Activated T-cell treated with anti-CD3 and anti-CD28 coated beads for 24 hours (primary cell): ENCODE measurements at regions not wholly inside any gene's neighbourhood (a gene's known extent, or its start where the extent isn't known, plus 50 kb on each side); places are given as distances from the start of the nearest gene placed in this dataset.
"Not testable (repeated sequence)": the region's sequence is repeated elsewhere in the genome, so short reads cannot be mapped to it uniquely, and the experiment has no call there.

Experiments
- DNase-seq: peaks from one replicate; pipeline ENCODE4 v3.0.0-alpha.2; 2020; ENCODE audit warnings: low read depth

DNA sequence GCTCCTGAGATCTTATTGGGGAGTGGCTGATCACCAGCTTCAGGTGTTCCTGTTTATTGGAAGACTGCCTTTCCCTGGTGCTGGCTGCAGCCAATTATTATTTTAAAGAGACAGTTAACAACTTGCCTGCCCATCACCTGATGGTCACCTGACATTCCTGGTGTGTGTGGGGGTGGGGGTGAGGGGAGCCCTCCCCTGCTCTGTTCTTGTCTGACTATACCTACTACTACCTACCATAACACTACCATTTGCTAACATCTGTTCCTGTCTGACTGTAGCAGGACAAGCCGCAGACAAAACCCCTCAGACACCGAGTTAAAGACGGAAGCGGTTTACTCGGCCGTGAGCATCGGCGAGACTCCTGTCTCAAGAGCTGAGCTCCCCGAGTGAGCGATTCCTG lies 54.9 kb upstream of the NBPF3 start:
- DNase-seq, result no peak

DNA sequence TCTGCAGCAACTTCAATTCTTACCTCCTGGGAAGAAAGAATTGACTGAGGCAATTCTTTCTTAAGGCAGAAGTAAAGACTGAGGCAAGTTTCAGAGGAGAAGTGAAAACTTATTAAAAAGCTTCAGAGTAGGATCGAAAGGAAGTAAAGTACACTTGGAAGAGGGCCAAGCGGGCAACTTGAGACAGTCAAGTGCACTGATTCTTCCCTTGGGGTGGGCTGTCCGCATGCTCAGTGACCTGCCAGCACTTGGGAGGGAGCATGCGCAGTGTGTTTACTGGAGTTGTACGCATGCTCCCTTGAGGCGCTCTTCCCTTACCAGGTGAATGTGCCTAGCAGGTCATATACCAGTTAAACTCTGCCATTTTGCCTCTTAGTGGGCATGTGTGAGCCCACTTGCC lies 55.3 kb upstream of the NBPF3 start:
- no peak for DNase-seq

DNA sequence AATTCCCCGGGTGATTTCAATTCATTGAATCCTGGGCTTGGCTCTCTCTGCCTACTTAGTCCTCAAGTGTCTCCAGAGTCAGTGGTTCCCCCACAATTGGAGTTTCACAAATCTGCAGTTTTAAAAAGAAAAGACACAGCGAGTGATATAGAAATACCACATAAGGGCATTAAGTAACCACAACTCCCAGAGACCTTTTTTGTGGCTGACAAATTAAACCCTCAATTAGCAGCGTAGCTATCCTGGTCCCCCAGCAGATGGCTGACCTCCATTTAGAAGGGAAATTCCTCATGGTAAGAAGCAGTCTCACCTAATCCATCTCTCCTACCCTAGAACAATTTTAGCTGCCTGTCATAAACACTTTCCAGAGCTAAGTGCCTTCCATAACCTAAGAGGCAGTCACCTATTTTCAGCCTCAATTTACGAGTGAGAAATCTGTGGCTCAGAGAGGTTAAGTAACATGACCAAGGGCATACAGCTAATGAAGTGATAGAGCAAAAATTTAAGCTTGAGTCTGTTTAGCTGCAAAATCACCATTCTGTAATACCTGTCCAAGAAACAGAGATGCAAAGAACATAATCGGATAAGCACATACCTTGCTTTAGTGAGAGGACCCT lies 56.0 kb upstream of the NBPF3 start:
- no peak for DNase-seq

DNA sequence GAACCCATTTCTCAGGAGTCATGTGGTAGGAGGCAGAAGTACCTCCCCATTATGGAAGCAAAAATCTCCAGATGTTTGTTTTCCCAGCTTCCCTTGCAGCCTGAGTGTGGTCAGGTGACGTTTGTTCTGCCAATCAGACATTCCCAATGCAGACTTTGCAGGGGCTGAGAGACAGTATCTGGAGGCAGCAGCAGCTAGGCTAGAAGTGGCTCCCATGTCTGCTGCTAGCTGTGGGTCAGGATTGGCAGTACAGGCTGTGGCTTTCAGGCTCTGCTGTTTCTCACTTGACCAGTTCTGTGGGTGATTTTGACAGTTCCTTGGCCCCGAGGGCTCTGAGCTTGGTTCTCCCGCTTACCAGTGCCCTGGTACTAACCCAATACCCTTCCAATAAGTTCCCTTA lies 58.6 kb upstream of the NBPF3 start:
- DNase-seq, result no peak

DNA sequence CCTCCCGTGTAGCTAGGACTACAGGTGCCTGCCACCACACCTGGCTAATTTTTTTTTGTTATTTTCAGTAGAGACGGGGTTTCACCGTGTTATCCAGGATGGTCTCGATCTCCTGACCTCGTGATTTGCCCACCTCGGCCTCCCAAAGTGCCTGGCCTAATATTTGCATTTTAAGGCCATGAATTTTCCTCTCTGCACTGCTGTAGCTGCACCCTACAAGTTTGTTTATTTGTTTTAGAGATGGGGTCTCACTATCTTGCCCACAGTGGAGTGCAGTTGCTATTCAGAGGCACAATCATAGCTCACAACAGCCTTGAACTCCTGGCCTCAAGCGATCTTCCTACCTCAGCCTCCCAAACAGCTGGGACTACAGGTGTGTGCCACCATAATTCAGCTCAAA lies 59.8 kb upstream of the NBPF3 start:
- DNase-seq, result not testable (repeated sequence)

DNA sequence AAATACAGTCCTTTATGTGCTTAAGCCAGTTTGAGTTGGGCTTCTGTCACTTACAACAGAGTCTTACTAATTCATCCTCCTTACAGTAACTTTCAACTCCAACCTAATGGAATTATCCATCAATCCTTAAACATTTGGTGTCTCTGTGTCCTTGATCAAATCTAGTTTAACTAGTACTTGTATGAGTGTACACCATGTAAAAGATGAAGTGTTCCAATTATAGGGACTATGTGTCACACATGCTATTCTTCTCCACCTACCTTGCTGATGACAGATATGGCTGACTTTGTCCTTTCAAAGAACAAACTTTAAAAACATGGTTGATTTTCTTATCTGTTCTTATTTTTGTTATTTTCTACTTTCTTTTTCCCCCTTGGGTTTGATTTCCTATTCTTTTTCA lies 60.4 kb upstream of the NBPF3 start:
- no peak for DNase-seq

DNA sequence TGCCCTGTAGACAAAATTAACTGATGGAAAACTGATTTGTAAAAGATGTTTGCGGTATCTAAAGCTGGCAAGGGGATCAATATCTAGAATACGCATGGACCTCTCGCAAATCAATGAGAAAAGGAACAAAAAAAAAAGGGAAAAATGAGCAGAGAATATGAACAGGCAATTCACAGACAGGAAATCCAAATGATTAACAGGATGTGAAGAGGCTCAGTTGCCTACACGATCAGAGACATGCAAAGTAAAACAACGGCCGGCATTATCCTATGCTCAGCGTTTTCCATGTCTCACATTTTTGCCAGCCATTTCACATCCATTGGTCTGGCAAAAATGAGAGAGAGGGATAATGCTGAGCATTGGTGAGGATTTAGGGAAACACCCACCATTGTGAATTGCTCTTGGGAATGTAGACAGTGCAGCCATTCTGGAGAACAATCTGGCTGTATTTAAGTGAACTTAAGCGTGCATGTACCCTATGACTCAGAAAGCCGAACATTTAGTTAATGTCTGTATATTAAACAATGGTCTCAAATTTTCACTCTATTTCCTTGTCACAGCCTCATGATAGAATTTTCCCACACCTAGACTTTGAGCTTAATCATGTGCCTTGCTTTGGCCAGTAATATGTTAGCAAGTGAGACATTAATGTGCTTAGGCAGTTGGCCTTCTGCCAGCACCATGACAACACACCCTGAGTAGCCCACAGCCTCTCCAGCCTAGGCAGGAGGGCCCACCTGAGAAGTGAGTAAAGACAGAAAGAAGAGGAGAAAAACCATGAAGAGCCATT lies 61.0 kb upstream of the NBPF3 start:
- DNase-seq, result no peak

DNA sequence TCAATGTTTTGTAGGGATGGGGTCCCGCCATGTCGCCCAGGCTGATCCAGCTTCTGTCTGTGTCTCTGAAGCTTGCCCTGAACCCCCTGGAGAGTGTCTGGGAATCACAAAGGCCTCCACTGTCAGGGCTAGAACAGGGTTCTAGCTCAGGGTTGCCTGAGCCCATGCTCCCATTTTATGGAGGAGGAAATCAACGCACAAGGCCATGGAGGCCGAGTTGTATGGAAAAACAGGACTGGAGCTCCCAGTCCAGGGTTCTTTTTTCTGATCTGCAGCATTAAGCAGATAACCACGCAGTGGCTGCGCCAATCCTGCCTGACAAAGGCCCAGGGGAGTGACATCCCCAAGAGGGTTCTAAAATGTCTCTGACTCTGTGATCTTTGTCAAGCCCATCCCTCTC lies 67.6 kb upstream of the NBPF3 start:
- no peak for DNase-seq

DNA sequence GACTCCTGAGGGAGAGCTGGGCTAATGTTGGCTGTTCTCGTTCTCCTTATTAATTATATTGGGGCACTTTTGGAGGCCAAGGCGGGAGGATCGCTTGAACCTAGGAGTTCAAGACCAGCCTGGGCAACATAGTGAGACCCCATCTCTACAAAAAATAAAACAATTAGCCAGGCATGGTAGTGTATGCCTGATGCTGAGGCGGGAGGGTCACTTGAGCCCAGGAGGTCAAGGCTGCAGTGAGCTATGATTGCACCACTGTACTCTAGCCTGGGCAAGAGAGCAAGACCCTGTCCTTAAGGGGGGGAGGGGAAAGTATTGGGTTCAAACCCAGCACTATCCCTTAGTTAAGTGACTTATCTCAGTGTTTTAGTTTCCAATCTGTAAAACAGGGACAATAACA lies 70.0 kb upstream of the NBPF3 start:
- DNase-seq, result no peak

DNA sequence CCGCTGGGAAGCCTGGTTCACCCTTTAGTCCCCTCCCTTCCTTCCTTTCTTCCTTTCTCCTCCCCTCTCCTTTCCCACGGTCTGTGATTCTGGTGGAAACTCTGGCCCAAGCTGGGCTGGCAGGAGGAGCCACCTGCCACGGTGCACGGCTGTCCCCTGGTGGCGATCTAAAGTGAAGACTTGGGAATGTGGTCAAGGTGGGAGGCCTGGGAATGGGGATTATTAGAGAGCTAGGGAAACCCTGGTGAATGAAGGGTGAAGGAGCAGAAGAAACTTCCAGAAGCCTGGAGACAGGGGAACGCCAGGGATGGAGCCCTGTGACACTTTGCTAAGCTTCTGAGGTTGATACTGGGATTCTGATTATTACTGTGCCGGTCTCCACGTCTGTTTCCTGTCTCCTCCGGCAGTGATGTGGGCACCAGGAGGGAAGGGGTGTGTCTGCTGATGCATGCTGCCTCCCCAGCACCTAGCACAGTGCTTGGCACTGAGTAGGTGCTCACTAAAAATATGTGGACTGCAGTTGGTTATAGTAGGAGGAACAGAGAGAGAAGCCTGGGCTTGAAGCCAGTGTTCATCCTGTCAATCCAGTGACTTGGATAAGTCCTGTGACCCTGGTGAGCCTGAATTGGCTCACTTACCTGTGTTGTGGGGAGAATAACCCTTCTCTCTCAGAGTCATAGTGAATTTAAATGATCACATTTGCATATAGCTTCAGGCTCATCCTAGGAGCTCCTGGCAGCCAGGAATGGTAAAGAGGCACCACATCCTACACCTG lies 71.2 kb upstream of the NBPF3 start:
- peak; percentile 42 for DNase-seq

DNA sequence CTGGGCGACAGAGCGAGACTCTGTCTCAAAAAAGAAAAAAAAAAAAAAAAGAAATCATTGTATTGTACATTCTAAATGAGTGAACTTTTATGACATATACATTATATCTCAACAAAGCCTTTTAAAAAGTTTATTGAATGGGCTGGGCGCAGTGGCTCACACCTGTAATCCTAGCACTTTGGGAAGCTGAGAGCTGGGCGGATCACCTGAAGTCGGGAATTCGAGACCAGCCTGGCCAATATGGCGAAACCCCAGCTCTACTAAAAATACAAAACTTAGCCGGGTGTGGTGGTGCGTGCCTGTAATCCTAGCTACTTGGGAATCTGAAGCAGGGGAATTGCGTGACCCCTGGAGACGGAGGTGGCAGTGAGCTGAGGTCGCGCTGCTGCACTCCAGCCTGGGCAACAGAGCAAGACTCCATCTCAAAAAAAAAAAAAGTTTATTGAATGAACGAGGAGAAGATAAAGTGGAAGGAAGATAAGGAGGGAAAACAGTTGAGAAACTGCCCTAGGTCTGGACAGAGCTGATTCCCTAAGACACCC lies 71.9 kb upstream of the NBPF3 start:
- DNase-seq, result not testable (repeated sequence)

DNA sequence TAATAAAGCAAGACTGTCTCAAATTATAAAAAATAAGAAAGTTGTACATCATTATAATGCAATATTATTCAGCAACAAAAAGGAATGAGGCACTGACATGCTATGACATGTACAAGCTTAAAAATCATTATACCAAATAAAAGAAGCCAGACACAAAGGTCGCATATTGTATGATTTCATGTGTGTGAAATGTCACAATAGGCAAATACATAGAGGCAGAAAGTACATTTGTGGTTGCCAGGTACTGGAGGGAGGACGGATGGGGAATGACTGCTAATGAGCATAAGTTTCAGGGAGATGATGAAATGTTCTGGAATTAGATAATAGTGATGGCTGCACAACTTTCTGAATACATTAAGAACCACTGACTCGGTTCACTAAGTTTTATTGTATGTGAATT lies 73.6 kb upstream of the NBPF3 start:
- no peak for DNase-seq

DNA sequence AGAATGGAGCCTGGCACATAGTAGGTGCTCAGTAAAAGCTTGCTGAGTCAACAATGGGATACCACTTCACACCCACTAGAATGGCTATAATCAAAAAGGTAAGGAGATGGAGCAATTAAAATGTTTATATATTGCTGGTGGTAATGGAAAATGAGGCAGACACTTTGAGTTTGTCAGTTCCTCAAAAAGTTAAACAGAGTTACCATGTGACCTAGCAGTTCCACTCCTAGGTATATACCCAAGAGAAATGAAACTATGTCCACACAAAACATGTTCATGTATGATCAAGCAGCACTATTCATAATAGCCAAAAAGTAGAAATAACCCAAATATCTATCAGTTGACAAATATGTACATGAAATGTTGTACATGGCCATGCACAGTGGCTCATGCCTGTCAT lies 74.8 kb upstream of the ECE1 start:
- no peak for DNase-seq

DNA sequence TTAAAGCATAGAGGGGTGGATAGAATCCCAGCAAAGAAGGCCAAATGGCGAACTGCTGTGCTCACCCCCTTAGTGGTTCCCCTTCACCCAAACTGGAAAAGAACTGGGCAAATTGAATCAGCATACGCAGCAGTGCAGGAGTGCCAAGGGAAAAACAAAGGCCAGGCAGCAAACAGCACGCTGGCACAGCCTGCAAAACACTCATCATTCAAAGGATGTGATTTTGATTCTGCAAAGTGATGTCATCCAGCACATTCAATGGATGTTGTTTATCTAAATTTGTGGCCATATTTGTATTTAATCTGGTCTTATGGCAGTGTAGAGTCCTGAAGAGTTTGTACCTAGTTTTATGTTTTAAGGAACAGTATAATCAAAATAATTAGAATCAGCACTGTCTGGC lies 71.8 kb upstream of the ECE1 start:
- DNase-seq, result no peak

DNA sequence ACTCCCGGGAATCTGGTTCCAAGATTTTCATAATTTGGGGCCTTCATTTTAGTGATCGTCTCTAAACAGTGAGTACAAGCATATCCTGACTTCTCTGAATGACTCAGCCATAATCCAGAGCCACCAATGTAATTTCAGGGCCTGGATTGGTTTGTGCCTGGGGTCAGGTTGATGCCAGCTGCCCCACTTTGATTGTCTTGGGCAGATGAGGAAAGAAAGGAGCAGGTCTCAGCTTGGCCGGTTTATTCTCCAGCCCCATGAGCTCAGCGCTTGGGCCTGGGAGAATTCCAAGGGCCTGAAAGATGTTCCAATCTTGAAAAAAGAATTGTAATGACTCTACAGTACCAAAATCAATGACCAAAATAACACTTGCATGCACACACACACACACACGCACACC lies 71.2 kb upstream of the ECE1 start:
- no peak for DNase-seq

DNA sequence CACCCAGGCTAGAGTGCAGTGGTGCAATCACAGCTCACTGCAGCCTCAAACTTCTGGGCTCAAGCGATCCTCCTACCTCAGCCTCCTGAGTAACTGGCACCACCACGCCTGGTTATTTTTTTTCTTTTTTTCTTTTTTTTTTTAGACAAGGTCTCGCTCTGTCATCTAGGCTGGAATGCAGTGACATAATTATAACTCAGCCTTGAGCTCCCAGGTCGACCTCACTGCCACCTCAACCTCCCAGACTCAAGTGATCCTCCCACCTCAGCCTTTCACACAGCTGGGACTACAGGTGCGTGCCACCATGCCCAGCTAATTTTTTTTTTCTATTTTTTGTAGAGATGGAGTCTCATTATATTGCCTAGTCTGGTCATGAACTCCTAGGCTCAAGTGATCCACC lies 66.9 kb upstream of the ECE1 start:
- no peak for DNase-seq

DNA sequence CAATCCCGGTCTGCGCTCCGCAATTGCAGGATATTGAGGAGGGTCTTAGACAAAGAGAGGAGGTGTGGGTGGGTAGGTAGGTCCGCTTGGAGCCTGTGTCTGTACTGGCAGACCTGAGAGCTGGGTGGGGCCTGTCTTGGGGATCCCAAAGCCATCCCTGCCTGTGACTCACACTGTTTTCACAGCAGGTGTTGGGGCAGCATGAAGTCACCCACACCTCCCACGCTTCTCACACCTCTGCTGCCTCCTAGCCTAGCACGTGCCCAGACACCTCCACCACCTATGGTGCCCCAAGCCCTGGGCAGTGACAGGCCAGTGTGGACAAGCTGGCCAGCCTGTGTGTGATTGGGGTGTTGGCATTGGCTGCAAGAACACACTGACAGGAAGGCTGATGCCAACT lies 65.7 kb upstream of the ECE1 start:
- no peak for DNase-seq

DNA sequence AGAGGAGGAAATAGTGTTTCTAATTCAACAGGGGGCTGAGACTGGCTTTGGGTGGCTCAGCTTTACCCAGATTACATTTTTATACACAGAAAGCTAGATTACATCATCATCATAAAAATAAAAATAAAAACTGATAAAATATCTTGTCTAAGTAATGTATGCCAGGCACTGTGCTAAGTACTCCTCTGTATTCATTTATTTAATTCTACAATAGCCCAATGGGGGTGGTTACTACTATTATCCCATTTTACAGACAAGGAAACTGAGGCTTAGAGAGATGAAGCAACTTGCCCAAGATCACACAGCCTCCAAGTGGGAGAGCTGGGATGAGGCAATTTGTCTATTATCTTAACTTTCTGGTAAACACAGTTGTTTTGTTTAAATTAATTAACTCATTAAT lies 62.3 kb upstream of the ECE1 start:
- no peak for DNase-seq

DNA sequence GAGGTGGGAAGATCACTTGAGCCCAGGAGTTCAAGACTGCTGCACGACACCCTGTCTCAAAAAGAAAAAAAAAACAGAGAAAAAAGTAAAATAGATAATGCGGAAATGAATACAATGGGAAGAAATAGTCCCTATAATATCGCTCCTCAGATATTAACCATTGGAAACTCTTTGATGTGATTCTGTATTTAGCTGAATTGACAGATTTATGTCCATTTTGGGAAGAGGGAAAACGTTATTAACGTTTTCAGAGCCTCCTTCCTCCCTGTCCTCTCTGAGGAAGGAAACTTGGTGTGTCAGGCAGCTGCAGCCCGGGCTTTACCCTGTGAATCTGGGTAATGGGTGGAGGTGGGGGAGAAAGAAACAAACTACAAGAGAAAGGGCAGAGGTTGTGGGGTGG lies 61.6 kb upstream of the ECE1 start:
- no peak for DNase-seq

DNA sequence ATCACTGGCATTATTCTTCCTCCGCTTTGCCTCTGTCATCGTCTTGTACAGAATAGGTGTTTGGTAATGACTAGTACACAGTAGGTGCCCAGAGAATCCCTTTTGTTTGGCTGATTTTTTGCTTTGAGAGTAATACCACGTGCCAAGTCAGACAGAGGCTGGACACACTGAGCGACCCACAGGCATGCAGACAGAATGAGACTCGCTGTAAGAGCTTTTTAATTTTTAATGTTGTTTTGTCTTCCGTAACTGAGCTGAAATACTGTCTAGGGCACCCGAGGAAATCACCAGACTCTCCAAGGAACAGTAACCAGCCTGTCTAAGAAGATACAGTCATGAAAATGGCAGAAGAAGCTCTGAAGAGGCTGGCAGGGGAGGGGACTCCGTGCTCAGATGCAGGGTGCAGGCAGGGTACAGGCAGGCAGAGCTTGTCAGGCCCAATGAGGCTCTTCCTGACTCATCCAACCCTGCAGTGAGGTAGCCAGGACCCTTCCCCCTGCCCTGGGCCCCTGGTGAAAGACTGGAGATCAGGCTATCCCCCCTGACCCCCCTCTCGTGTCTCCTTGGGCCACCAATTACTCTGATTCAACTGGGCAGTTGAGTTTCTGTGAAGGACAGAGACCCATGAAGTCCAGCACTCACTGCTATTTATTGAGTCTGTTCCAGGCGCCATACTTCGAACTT lies 60.1 kb upstream of the ECE1 start:
- no peak for DNase-seq

DNA sequence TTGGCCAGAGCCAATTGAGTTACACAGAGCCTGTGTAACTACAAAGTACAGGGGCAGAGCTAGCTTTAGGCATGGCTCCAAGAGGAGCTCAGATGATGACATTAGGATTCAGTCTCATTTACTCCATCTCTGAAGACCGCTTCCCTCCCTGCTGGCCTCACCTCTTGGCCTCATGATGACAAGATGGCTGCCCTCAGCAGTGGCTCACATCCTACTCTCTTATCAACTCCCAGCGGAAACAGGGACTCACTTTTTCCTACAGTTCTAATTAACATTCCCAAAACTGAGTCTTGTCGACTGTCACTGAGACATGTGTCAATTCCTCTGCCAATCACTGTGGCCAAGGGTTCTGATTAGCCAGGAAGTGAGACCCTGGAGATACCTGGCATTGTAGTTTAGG lies 59.4 kb upstream of the ECE1 start:
- DNase-seq, result no peak

DNA sequence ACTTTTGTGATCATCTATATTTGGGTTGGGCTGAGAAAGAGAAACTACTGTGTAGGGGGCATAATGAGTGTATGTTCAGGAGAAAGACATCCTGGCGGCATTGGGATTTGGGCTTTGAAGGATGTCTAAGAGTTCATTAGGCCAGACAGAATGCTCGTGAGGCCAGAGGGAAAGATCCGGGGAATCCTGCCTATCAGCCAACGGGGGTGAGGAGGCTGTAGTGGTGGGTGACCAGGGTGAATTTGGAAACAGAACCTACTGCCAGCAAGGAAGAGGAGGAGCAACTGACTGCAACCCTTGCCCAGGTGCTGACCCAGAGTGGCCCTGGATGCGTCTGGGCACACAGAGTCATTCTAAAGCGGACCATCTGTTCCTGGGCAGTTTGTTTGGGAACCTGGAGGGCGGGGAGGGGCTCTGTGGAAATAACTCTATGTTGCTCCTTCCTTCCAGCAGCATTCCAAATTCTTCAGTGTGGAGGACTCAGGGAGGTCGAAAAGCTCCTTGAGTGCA lies 56.9 kb upstream of the ECE1 start:
- DNase-seq, result no peak
